Activated CD4-positive, alpha-beta T cell treated with anti-CD3 and anti-CD28 coated beads, Interleukin-2, amount 50 U/mL, for 24 hours (primary cell): ENCODE measurements at regions not wholly inside any gene's neighbourhood (a gene's known extent, or its start where the extent isn't known, plus 50 kb on each side); places are given as distances from the start of the nearest gene placed in this dataset.
"Not testable (repeated sequence)": the region's sequence is repeated elsewhere in the genome, so short reads cannot be mapped to it uniquely, and the experiment has no call there.

Experiments used
- DNase-seq, 2 donors: peaks; one replicate each; pipeline ENCODE4 v3.0.0-alpha.2; 2020; ENCODE audit warnings: low read depth in 1 of 2, low spot score in 1 of 2

GRCh38 chr4:127406187-127406586 is 226.6 kb upstream of the INTU start:
- no peak for DNase-seq

GRCh38 chr4:127407572-127407971 is 225.2 kb upstream of the INTU start:
- DNase-seq, result not testable (repeated sequence)

GRCh38 chr4:127410201-127410600 is 222.6 kb upstream of the INTU start:
- no peak for DNase-seq

GRCh38 chr4:127410644-127411043 is 222.1 kb upstream of the INTU start:
- no peak for DNase-seq

GRCh38 chr4:127414951-127415606 is 217.7 kb upstream of the INTU start:
- DNase-seq, result no peak

GRCh38 chr4:127416115-127416514 is 216.6 kb upstream of the INTU start:
- no peak for DNase-seq

- no peak for DNase-seq
Observed at GRCh38 chr4:127417885-127418535, 214.7 kb upstream of the INTU start.

GRCh38 chr4:127419431-127419830 is 213.3 kb upstream of the INTU start:
- no peak for DNase-seq

GRCh38 chr4:127421437-127421836 is 211.3 kb upstream of the INTU start:
- no peak for DNase-seq

GRCh38 chr4:127425202-127425845 is 207.4 kb upstream of the INTU start:
- DNase-seq, result no peak

- DNase-seq, result no peak
Observed at GRCh38 chr4:127425851-127426250, 206.9 kb upstream of the INTU start.

- DNase-seq, result no peak
Observed at GRCh38 chr4:127441571-127441970, 191.2 kb upstream of the INTU start.

- DNase-seq, result no peak
Observed at GRCh38 chr4:127445471-127445870, 187.3 kb upstream of the INTU start.

- no peak for DNase-seq
Observed at GRCh38 chr4:127446427-127446885, 186.3 kb upstream of the INTU start.

GRCh38 chr4:127448986-127449385 is 183.8 kb upstream of the INTU start:
- no peak for DNase-seq

GRCh38 chr4:127449449-127449848 is 183.3 kb upstream of the INTU start:
- no peak for DNase-seq

GRCh38 chr4:127450276-127450675 is 182.5 kb upstream of the INTU start:
- DNase-seq, result no peak

- DNase-seq, result no peak
Observed at GRCh38 chr4:127463883-127464282, 168.9 kb upstream of the INTU start.

GRCh38 chr4:127469542-127469941 is 163.2 kb upstream of the INTU start:
- no peak for DNase-seq

- no peak for DNase-seq
Observed at GRCh38 chr4:127469959-127470809, 162.6 kb upstream of the INTU start.

GRCh38 chr4:127478271-127478670 is 154.5 kb upstream of the INTU start:
- not testable (repeated sequence) for DNase-seq
